ENCODE measurements at regions not wholly inside any gene's neighbourhood (a gene's known extent, or its start where the extent isn't known, plus 50 kb on each side); places are given as distances from the start of the nearest gene placed in this dataset.

GRCh38 chr14:57051633-57052032 lies 217.1 kb downstream of the EXOC5 start:
- TF ChIP-seq, protein P1, sequence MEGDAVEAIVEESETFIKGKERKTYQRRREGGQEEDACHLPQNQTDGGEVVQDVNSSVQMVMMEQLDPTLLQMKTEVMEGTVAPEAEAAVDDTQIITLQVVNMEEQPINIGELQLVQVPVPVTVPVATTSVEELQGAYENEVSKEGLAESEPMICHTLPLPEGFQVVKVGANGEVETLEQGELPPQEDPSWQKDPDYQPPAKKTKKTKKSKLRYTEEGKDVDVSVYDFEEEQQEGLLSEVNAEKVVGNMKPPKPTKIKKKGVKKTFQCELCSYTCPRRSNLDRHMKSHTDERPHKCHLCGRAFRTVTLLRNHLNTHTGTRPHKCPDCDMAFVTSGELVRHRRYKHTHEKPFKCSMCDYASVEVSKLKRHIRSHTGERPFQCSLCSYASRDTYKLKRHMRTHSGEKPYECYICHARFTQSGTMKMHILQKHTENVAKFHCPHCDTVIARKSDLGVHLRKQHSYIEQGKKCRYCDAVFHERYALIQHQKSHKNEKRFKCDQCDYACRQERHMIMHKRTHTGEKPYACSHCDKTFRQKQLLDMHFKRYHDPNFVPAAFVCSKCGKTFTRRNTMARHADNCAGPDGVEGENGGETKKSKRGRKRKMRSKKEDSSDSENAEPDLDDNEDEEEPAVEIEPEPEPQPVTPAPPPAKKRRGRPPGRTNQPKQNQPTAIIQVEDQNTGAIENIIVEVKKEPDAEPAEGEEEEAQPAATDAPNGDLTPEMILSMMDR (IDR thresholded peaks at IDR 0.05 in 4 of 5, conservative IDR thresholded peaks at IDR 0.05 in 1 of 5) = no peak
- TF ChIP-seq POLR2A (IDR thresholded peaks at IDR 0.05) = no peak

All from gastrocnemius medialis (tissue), 4 donors.